HL-60/S4 (cell line): ENCODE measurements at regions not wholly inside any gene's neighbourhood (a gene's known extent, or its start where the extent isn't known, plus 50 kb on each side); places are given as distances from the start of the nearest gene placed in this dataset.
"Not testable (repeated sequence)": the region's sequence is repeated elsewhere in the genome, so short reads cannot be mapped to it uniquely, and the experiment has no call there.

ENCODE experiments used
- in situ Hi-C: fragments of 300-500 bp; cut with MboI; formaldehyde crosslinking; loops from 2 replicates; pipeline ENCODE4 v1.14.3; 2022; ENCODE audit warnings: low sequenced_read_pairs

GRCh38 chr17:64732336-64733006 is 70.4 kb upstream of the SMURF2 start:
- in situ Hi-C loops = loop anchor here (25.0 kb wide), 1 partner anchor 420 kb away; no protein-coding TSS in a partner anchor

DNA sequence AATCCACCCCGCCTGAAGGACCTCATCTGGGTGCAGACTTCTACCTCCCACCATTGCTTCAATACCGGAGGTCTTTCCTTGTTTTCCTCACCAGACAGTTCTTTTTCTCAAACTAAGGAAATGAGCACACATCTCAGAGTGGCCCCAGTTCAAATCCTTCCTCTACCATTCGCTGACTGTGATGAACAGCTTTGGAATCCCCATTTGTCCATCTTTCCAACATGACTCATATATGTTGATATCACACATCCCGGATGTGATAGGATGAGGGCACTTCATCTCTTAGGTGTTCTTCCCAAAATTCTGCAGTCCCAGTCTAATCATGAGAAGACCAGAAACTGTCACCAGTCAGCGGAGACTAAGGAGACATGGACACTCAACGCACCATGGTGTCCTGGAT is 67.9 kb upstream of the SMURF2 start:
- in situ Hi-C loops = loop anchor here (25.0 kb wide), 1 partner anchor 418 kb away; no protein-coding TSS in a partner anchor

DNA sequence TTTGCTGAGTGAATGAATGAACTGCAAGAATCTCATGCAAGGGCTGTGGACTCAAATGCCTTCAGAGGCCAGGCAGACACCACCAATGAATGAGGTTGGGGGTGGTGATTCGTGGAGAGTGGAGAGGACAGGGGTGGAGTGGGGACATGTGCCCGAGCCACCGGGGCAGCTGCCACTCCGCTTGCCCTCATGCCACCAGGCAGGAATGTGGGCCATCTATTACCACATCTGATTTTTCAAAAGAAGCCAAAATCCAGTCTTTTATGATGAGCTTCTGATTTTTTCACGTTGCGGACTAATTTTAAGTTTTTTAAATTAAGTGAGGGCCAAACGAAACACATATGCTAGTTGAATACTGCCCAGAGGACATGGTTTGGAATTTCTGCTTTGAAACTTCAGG is 67.1 kb upstream of the SMURF2 start:
- in situ Hi-C loops = loop anchor here (25.0 kb wide), 1 partner anchor 417 kb away; no protein-coding TSS in a partner anchor

GRCh38 chr17:64728041-64728695 is 66.1 kb upstream of the SMURF2 start:
- in situ Hi-C loops = loop anchor here (25.0 kb wide), 1 partner anchor 416 kb away; no protein-coding TSS in a partner anchor

DNA sequence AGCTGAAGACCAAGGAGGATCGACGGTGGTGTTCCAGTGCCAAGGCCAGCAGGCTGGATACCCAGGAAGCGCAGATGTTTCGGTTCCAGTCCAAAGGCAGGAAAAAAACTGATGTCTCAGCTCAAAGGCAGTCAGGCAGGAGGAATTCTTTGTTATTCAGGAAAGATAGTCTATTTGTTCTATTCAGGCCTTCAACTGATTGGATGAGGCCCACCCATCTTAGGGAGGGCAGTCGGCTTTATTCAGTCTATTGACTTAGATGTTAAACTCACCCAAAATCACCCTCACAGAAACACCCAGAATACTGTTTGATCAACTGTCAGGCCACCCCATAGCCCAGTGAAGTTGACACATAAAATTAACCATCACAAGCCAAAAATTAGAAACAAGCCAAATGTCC is 63.9 kb upstream of the SMURF2 start:
- in situ Hi-C loops = loop anchor here (25.0 kb wide), 1 partner anchor 414 kb away; no protein-coding TSS in a partner anchor

- in situ Hi-C loops = not testable (repeated sequence)
Measured at GRCh38 chr17:64724246-64724645, 62.1 kb upstream of the SMURF2 start.

GRCh38 chr17:64723781-64724180 is 61.7 kb upstream of the SMURF2 start:
- in situ Hi-C loops = no loop called here

- in situ Hi-C loops = not testable (repeated sequence)
Measured at GRCh38 chr17:64721556-64721955, 59.4 kb upstream of the SMURF2 start.

DNA sequence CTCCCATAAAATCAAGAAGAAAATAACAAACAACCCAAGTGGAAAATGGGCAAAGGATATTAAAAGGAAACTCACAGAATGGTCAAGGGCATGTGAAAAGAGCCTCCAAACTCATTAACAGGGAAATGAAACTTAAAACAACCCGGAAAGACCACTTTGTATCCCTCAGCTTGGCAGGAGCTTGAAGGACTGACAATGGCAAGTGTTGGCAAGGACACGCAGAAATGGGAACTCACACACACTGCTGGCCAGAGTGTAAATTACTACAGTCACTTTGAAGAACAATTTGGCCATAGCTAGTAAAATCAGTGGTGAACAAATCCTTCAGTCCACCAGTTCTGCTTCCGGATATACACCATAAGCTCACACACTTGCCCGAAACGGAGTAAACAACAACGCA is 58.1 kb upstream of the SMURF2 start:
- in situ Hi-C loops = not testable (repeated sequence)

DNA sequence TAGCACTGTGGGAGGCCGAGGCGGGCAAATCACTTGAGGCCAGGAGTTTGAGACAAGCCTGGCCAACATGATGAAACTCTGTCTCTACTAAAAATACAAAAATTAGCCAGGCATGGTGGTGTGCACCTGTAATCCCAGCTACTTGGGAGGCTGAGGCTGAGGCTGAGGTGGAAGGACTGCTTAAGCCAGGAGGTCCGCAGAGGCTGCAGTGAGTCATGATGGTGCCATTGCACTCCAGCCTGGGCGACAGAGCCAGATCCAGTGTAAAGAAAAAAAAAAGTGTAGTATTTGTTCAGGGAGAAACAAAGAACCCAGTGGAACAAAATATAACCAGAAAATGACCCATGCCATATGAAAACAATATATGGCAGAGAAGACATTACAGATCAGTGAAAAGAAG is 57.4 kb upstream of the SMURF2 start:
- in situ Hi-C loops = not testable (repeated sequence)

DNA sequence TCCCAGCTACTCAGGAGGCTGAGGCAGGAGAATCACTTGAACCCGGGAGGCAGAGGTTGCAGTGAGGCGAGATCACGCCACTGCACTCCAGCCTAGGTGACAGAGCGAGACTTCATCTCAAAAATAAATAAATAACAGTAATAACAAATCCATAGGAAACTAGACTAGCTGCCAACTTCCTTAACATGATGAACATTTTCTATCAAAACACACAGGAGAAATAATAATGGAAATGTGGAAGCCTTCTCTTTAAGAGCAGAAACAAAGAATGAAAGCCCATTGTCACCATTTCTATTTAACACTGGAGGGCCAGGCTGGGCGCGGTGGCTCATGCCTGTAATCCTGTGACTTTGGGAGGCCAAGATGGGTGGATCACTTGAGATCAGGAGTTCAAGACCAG is 56.7 kb upstream of the SMURF2 start:
- in situ Hi-C loops = not testable (repeated sequence)

GRCh38 chr17:64718058-64718457 is 56.0 kb upstream of the SMURF2 start:
- in situ Hi-C loops = no loop called here

- in situ Hi-C loops = not testable (repeated sequence)
Measured at GRCh38 chr17:64716496-64716895, 54.4 kb upstream of the SMURF2 start.

DNA sequence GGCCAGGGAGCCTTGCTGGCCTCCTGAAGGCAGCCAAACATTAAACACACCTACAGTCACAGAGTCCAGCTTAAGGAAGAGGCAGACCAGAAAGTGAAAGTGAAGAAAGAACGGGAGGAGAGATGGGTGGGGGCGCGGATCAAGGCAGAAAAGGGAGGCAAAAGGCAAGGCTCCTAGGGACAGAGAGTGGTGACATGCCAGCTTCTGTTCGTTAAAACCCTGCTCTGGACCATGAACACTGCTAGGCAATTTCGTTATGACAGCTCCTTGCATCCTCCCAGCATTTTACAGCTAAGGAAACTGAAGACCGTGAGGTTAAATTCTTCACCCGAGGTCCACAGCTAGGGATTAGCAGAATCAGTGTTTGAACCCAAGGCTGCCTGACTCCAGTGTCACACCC is 51.7 kb upstream of the SMURF2 start:
- in situ Hi-C loops = not testable (repeated sequence)

DNA sequence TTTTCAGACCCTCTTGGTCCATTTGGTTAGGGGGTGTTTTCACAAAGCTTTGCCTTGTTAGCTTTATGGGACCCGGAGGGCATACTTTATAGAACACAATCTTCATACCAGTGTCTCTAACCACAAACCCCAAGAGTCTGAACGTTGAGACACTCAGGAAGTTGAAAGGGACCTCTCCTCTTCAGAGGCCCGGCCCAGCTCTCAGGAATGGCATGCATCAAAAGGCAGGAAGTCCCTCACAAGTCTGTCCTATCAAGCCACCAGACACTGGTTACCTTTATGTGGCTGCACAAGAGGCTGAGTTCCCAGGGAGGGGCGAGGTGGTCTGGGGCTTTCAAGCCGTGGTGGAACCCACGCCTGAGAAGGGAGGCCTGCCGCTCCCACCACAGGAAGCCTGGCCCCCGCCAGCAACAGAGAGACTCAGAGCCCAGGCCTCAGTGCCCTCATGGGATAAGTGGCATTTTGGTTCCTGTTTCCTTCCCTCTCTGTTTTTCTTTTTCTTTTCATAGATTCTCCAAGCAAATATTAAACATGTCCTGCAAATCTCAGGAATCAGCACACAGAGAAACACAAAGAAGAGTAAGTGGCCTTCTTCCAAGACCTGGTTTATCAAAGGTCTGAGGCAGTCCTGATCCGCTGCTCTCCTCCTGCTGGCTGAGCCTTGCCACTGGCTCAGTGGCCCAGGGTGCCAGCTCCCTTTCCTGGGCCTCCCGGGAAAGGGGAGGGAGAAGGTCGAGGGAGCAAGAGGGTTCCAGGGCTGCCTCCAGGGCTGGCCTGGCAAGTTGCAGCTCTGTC is 50.6 kb upstream of the SMURF2 start:
- in situ Hi-C loops = not testable (repeated sequence)
